ENCODE measurements at regions not wholly inside any gene's neighbourhood (a gene's known extent, or its start where the extent isn't known, plus 50 kb on each side); places are given as distances from the start of the nearest gene placed in this dataset.

DNA sequence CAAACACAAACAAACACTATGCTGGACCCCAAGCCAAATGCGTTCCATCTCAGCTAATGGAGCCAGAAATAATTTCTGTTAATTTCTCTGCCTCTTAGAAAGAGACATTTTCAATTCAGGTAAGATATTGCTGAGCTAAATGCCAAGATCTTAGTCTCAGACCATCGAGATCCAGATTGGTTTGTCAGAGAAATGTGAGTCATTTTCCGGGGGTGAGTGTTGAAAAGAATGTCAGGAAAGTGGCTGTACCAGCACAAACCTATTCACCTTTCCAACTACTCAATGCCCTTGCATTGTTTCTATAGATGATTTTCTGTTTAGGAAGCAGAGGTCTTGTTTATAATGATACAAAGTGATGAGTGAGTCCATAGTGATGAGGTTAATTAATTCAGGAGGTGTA, 266.8 kb upstream of the TSHZ3 start:
- no peak for ATAC-seq
- no peak for TF ChIP-seq OSR1 (CRISPR knock-in tag; IDR thresholded peaks at IDR 0.05)
- TF ChIP-seq BACH2 (CRISPR knock-in tag; IDR thresholded peaks at IDR 0.05; ENCODE audit: borderline replicate concordance) = no peak
- no peak for TF ChIP-seq ZNF8 (CRISPR knock-in tag; IDR thresholded peaks at IDR 0.05)
- TF ChIP-seq, protein P1, sequence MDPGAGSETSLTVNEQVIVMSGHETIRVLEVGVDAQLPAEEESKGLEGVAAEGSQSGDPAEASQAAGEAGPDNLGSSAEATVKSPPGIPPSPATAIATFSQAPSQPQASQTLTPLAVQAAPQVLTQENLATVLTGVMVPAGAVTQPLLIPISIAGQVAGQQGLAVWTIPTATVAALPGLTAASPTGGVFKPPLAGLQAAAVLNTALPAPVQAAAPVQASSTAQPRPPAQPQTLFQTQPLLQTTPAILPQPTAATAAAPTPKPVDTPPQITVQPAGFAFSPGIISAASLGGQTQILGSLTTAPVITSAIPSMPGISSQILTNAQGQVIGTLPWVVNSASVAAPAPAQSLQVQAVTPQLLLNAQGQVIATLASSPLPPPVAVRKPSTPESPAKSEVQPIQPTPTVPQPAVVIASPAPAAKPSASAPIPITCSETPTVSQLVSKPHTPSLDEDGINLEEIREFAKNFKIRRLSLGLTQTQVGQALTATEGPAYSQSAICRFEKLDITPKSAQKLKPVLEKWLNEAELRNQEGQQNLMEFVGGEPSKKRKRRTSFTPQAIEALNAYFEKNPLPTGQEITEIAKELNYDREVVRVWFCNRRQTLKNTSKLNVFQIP (CRISPR knock-in tag; IDR thresholded peaks at IDR 0.05; ENCODE audit: borderline replicate concordance, low read depth) = no peak
- no peak for TF ChIP-seq ZC3H10 (CRISPR knock-in tag; IDR thresholded peaks at IDR 0.05)
- no peak for TF ChIP-seq ZNF565 (CRISPR knock-in tag; conservative IDR thresholded peaks at IDR 0.05; ENCODE audit: low read depth)
- no peak for TF ChIP-seq ZNF70 (CRISPR knock-in tag; IDR thresholded peaks at IDR 0.05)
- no peak for TF ChIP-seq ISL1 (CRISPR knock-in tag; IDR thresholded peaks at IDR 0.05)
- TF ChIP-seq, protein P2, sequence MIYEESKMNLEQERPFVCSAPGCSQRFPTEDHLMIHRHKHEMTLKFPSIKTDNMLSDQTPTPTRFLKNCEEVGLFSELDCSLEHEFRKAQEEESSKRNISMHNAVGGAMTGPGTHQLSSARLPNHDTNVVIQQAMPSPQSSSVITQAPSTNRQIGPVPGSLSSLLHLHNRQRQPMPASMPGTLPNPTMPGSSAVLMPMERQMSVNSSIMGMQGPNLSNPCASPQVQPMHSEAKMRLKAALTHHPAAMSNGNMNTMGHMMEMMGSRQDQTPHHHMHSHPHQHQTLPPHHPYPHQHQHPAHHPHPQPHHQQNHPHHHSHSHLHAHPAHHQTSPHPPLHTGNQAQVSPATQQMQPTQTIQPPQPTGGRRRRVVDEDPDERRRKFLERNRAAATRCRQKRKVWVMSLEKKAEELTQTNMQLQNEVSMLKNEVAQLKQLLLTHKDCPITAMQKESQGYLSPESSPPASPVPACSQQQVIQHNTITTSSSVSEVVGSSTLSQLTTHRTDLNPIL (CRISPR knock-in tag; IDR thresholded peaks at IDR 0.05; ENCODE audit: low read depth) = no peak
- no peak for TF ChIP-seq ARNTL (CRISPR knock-in tag; IDR thresholded peaks at IDR 0.05; ENCODE audit: borderline replicate concordance, low read depth)
- TF ChIP-seq, protein P3, sequence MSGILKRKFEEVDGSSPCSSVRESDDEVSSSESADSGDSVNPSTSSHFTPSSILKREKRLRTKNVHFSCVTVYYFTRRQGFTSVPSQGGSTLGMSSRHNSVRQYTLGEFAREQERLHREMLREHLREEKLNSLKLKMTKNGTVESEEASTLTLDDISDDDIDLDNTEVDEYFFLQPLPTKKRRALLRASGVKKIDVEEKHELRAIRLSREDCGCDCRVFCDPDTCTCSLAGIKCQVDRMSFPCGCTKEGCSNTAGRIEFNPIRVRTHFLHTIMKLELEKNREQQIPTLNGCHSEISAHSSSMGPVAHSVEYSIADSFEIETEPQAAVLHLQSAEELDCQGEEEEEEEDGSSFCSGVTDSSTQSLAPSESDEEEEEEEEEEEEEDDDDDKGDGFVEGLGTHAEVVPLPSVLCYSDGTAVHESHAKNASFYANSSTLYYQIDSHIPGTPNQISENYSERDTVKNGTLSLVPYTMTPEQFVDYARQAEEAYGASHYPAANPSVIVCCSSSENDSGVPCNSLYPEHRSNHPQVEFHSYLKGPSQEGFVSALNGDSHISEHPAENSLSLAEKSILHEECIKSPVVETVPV (CRISPR knock-in tag; IDR thresholded peaks at IDR 0.05) = no peak

DNA sequence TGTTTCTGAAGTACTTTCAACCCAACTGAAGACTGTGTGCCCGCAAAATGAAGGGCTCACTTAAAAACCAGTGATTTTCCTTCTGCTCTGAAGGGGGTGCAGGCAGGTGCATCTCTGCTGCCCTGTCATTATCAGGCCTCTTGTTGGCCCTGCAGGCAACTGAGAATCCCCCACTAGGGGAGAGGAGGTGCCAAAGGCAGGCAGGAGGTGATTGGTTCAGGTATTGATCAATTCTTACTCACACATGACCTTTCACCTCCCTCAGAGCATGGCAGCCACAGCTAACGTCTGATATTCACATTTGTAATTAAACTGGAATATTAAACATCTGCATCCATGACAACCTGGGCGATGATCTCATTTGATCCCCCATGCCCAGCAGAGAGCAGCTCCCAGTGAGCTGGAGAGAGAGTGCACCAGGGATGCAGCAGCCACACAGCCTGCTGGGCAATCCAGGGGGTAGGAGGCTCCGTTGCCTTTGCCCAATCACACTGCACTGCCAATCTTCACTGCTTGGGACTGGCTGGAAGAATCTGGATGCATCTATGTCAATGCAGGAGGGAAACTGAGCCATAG, 267.9 kb upstream of the TSHZ3 start:
- TF ChIP-seq RARB (CRISPR knock-in tag; IDR thresholded peaks at IDR 0.05) (no peak), OSR1 (CRISPR knock-in tag; IDR thresholded peaks at IDR 0.05) (no peak), ZNF565 (CRISPR knock-in tag; conservative IDR thresholded peaks at IDR 0.05; ENCODE audit: low read depth) (no peak), ZNF70 (CRISPR knock-in tag; IDR thresholded peaks at IDR 0.05) (no peak), ESRRG (CRISPR knock-in tag; IDR thresholded peaks at IDR 0.05) (no peak)
- no peak for ATAC-seq

DNA sequence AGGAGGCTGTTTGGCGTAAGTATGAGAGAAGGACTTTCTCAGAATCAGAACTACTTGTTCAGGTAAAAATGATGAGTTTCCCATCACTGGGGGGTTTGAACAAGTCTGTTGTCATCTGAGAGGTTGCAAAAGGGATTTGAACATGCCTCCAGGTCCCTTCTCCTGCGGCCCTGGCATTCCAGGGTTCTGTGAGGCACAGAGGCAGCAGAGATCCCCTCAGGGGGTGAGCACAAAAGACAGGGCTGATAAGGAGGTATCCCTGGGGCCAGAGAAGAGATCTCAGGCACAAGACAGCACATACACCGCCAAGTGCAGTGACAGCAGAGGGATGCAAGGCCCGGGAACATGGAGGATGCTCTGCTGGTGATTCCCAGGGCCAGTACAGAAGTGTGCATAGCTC, 275.8 kb upstream of the TSHZ3 start:
- no peak for TF ChIP-seq BACH2 (CRISPR knock-in tag; IDR thresholded peaks at IDR 0.05; ENCODE audit: borderline replicate concordance)
- TF ChIP-seq TOX (CRISPR knock-in tag; IDR thresholded peaks at IDR 0.05; ENCODE audit: borderline replicate concordance) = no peak
- TF ChIP-seq ISL1 (CRISPR knock-in tag; IDR thresholded peaks at IDR 0.05) = no peak
- no peak for ATAC-seq

DNA sequence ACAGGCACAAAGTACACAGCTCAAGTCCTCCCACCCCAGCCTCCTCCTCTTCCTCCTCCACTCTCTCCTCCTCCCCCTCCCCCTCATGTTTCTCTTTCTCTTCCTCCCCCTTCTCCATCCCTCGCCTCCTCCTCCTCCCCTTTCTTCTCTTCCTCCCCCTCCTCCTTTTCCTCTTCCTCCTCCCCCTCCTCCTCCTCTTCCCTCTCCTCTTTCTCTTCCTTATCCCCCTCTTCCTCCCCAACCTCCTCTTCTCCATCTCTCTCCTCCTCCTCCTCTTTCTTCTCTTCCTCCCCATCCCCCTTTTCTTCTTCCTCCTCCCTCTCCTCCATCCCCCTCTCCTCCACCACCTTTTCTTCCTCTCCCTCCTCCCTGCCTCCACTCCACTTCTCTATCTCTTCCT, 276.3 kb upstream of the TSHZ3 start:
- TF ChIP-seq, protein P3 (CRISPR knock-in tag; IDR thresholded peaks at IDR 0.05) = no peak
- TF ChIP-seq ZNF565 (CRISPR knock-in tag; conservative IDR thresholded peaks at IDR 0.05; ENCODE audit: low read depth) = no peak
- TF ChIP-seq ZNF70 (CRISPR knock-in tag; IDR thresholded peaks at IDR 0.05) = no peak
- TF ChIP-seq, protein P2 (CRISPR knock-in tag; IDR thresholded peaks at IDR 0.05; ENCODE audit: low read depth) = no peak
- no peak for TF ChIP-seq ISL1 (CRISPR knock-in tag; IDR thresholded peaks at IDR 0.05)
- TF ChIP-seq, protein P4, sequence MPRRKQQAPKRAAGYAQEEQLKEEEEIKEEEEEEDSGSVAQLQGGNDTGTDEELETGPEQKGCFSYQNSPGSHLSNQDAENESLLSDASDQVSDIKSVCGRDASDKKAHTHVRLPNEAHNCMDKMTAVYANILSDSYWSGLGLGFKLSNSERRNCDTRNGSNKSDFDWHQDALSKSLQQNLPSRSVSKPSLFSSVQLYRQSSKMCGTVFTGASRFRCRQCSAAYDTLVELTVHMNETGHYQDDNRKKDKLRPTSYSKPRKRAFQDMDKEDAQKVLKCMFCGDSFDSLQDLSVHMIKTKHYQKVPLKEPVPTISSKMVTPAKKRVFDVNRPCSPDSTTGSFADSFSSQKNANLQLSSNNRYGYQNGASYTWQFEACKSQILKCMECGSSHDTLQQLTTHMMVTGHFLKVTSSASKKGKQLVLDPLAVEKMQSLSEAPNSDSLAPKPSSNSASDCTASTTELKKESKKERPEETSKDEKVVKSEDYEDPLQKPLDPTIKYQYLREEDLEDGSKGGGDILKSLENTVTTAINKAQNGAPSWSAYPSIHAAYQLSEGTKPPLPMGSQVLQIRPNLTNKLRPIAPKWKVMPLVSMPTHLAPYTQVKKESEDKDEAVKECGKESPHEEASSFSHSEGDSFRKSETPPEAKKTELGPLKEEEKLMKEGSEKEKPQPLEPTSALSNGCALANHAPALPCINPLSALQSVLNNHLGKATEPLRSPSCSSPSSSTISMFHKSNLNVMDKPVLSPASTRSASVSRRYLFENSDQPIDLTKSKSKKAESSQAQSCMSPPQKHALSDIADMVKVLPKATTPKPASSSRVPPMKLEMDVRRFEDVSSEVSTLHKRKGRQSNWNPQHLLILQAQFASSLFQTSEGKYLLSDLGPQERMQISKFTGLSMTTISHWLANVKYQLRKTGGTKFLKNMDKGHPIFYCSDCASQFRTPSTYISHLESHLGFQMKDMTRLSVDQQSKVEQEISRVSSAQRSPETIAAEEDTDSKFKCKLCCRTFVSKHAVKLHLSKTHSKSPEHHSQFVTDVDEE (CRISPR knock-in tag; IDR thresholded peaks at IDR 0.05) = no peak
- ATAC-seq = no peak
